DND-41 (cell line): ENCODE measurements at regions not wholly inside any gene's neighbourhood (a gene's known extent, or its start where the extent isn't known, plus 50 kb on each side); places are given as distances from the start of the nearest gene placed in this dataset.

Experiments
- ATAC-seq: fragments of 200-7000 bp; cut with Tn5 transposase; 3 replicates; pipeline ENCODE4 v1.9.1; 2021; ENCODE audit warnings: low read depth; ENCODE audit not compliant: insufficient read depth
- DNase-seq: peaks from one replicate; pipeline ENCODE4 v3.0.0-alpha.2; 2020
- H2AFZ ChIP-seq: 2 replicates; pipeline ENCODE4 v1.6.0; 2012; ENCODE audit warnings: low read depth, low read length
- H3K27ac ChIP-seq: 2 replicates; pipeline ENCODE4 v1.5.1; 2012; ENCODE audit warnings: low read length, inconsistent platforms
- H3K27me3 ChIP-seq: fragments of 200-600 bp; sonication (generic); 2 replicates; pipeline ENCODE4 v1.6.0; 2012; ENCODE audit warnings: low read length, mild to moderate bottlenecking, inconsistent platforms; ENCODE audit not compliant: insufficient read depth, poor library complexity
- H3K36me3 ChIP-seq: 2 replicates; pipeline ENCODE4 v1.5.1; 2012; ENCODE audit warnings: low read length, inconsistent platforms; ENCODE audit not compliant: insufficient read depth
- H3K4me1 ChIP-seq: 2 replicates; pipeline ENCODE4 v1.5.1; 2012; ENCODE audit warnings: mild to moderate bottlenecking, low read length; ENCODE audit not compliant: insufficient read depth
- H3K4me2 ChIP-seq: 2 replicates; pipeline ENCODE4 v1.6.0; 2012; ENCODE audit warnings: mild to moderate bottlenecking, moderate library complexity, low read length, inconsistent platforms; ENCODE audit not compliant: insufficient read depth
- H3K4me3 ChIP-seq, 2 experiments: fragments of 200-600 bp in 1 of 2; shearing (Covaris generic) in 1 of 2; 2 replicates each; pipeline ENCODE4 v1.5.1; 2012 to 2016; ENCODE audit warnings: inconsistent platforms in 2 of 2, low read length in 2 of 2, mild to moderate bottlenecking in 2 of 2, low read depth in 1 of 2, moderate library complexity in 1 of 2
- H3K79me2 ChIP-seq: 2 replicates; pipeline ENCODE4 v1.6.0; 2012; ENCODE audit warnings: low read length, inconsistent platforms; ENCODE audit not compliant: insufficient read depth
- H3K9ac ChIP-seq: 2 replicates; pipeline ENCODE4 v1.6.0; 2012; ENCODE audit warnings: low read depth, mild to moderate bottlenecking, inconsistent platforms, low read length, moderate library complexity
- H3K9me3 ChIP-seq: 2 replicates; pipeline ENCODE4 v1.5.1; 2012; ENCODE audit warnings: low read length, moderate library complexity, mild to moderate bottlenecking, inconsistent platforms; ENCODE audit not compliant: insufficient read depth, severe bottlenecking
- H4K20me1 ChIP-seq: 2 replicates; pipeline ENCODE4 v1.6.0; 2012; ENCODE audit warnings: low read length; ENCODE audit not compliant: insufficient read depth
- CTCF ChIP-seq: IDR thresholded peaks from 2 replicates; pipeline ENCODE4 v1.5.1; 2012; ENCODE audit warnings: borderline replicate concordance, low read length, moderate library complexity, mild to moderate bottlenecking; ENCODE audit not compliant: poor library complexity, severe bottlenecking; ENCODE audit errors: extremely low read depth
- EZH2 ChIP-seq: IDR thresholded peaks from 3 replicates; pipeline ENCODE4 v1.6.1; 2012; ENCODE audit warnings: borderline replicate concordance, low read depth, mild to moderate bottlenecking, moderate library complexity, low read length, inconsistent platforms; ENCODE audit not compliant: severe bottlenecking

- no peaks in the 10 kb centered on the region for H3K27me3 ChIP-seq
- no peaks in the 10 kb centered on the region for H4K20me1 ChIP-seq
- no peaks in the 10 kb centered on the region for H3K79me2 ChIP-seq
- no peak overlapping the region for H3K27ac ChIP-seq
- TF ChIP-seq CTCF (no peak), EZH2 (no peak)
- no peak overlapping the region for H3K4me2 ChIP-seq
- H3K4me3 ChIP-seq: no peak overlapping the region
- no peaks in the 10 kb centered on the region for H3K9me3 ChIP-seq
- no peak for ATAC-seq
- H3K4me1 ChIP-seq: no peaks in the 10 kb centered on the region
- no peak overlapping the region for H2AFZ ChIP-seq
- H3K36me3 ChIP-seq: no peaks in the 10 kb centered on the region
- no peak overlapping the region for H3K9ac ChIP-seq
- no peak for DNase-seq
These were observed 238.8 kb downstream of the AACS start for GRCh38 chr12:125304029-125304428.

- no peak overlapping the region for H2AFZ ChIP-seq
- no peaks in the 10 kb centered on the region for H4K20me1 ChIP-seq
- H3K36me3 ChIP-seq: no peaks in the 10 kb centered on the region
- H3K4me3 ChIP-seq: no peak overlapping the region
- H3K9ac ChIP-seq: no peak overlapping the region
- H3K27ac ChIP-seq: no peak overlapping the region
- H3K79me2 ChIP-seq: no peaks in the 10 kb centered on the region
- no peaks in the 10 kb centered on the region for H3K9me3 ChIP-seq
- no peak for ATAC-seq
- H3K4me1 ChIP-seq: no peaks in the 10 kb centered on the region
- H3K4me2 ChIP-seq: no peak overlapping the region
- no peak for DNase-seq
- no peak for TF ChIP-seq CTCF
- TF ChIP-seq EZH2: no peak
- H3K27me3 ChIP-seq: no peaks in the 10 kb centered on the region
These were observed 240.0 kb downstream of the AACS start for GRCh38 chr12:125305231-125305630.

- DNase-seq (no peak), ATAC-seq (no peak)
- Histone ChIP-seq H2AFZ (no peak overlapping the region), H3K4me3 (no peak overlapping the region), H3K27ac (no peak overlapping the region), H3K9ac (no peak overlapping the region), H3K9me3 (no peaks in the 10 kb centered on the region), H3K4me1 (no peaks in the 10 kb centered on the region), H3K36me3 (no peaks in the 10 kb centered on the region), H3K27me3 (no peaks in the 10 kb centered on the region), H3K4me2 (no peak overlapping the region), H3K79me2 (no peaks in the 10 kb centered on the region), H4K20me1 (no peaks in the 10 kb centered on the region)
- TF ChIP-seq EZH2 (no peak), CTCF (no peak)
These were observed 245.2 kb downstream of the AACS start for GRCh38 chr12:125310461-125310860.

GRCh38 chr12:125311050-125311449 is 245.8 kb downstream of the AACS start:
- H2AFZ ChIP-seq: no peak overlapping the region
- no peak for DNase-seq
- H3K79me2 ChIP-seq: no peaks in the 10 kb centered on the region
- H3K9me3 ChIP-seq: no peaks in the 10 kb centered on the region
- ATAC-seq: no peak
- no peak overlapping the region for H3K27ac ChIP-seq
- no peaks in the 10 kb centered on the region for H3K36me3 ChIP-seq
- no peaks in the 10 kb centered on the region for H4K20me1 ChIP-seq
- TF ChIP-seq EZH2 (no peak), CTCF (no peak)
- no peak overlapping the region for H3K9ac ChIP-seq
- H3K4me1 ChIP-seq: no peaks in the 10 kb centered on the region
- no peak overlapping the region for H3K4me3 ChIP-seq
- H3K4me2 ChIP-seq: no peak overlapping the region
- no peaks in the 10 kb centered on the region for H3K27me3 ChIP-seq
